GM18499 (cell line): ENCODE measurements at regions not wholly inside any gene's neighbourhood (a gene's known extent, or its start where the extent isn't known, plus 50 kb on each side); places are given as distances from the start of the nearest gene placed in this dataset.

Source experiments
- ATAC-seq: cut with Tn5 transposase; IDR thresholded peaks from one replicate; pipeline ENCODE4 v1.9.1; 2021; ENCODE audit warnings: moderate number of reproducible peaks; ENCODE audit not compliant: insufficient read depth, unreplicated experiment

GRCh38 chr2:187274146-187274545 is 173.9 kb downstream of the CALCRL start:
- no peak for ATAC-seq

GRCh38 chr2:187272255-187272654 is 175.8 kb downstream of the CALCRL start:
- ATAC-seq, result no peak

- ATAC-seq, result no peak
Measured at GRCh38 chr2:187271825-187272224, 176.2 kb downstream of the CALCRL start.

- ATAC-seq, result no peak
Measured at GRCh38 chr2:187266645-187267044, 181.4 kb downstream of the CALCRL start.

GRCh38 chr2:187266147-187266546 is 181.9 kb downstream of the CALCRL start:
- no peak for ATAC-seq

GRCh38 chr2:187264612-187265011 is 183.4 kb downstream of the CALCRL start:
- no peak for ATAC-seq

GRCh38 chr2:187263675-187264560 is 184.1 kb downstream of the CALCRL start:
- ATAC-seq, result no peak

- ATAC-seq, result no peak
Measured at GRCh38 chr2:187261705-187262104, 186.3 kb downstream of the CALCRL start.

- ATAC-seq, result no peak
Measured at GRCh38 chr2:187252063-187252462, 196.0 kb downstream of the CALCRL start.

GRCh38 chr2:187250137-187250536 is 197.9 kb downstream of the CALCRL start:
- no peak for ATAC-seq

GRCh38 chr2:187233811-187234210 is 214.2 kb downstream of the CALCRL start:
- ATAC-seq, result no peak

- ATAC-seq, result no peak
Measured at GRCh38 chr2:187232749-187233148, 215.3 kb downstream of the CALCRL start.

GRCh38 chr2:187230088-187230487 is 218.0 kb downstream of the CALCRL start:
- ATAC-seq, result no peak

GRCh38 chr2:187228986-187229385 is 219.1 kb downstream of the CALCRL start:
- no peak for ATAC-seq

GRCh38 chr2:187224989-187225388 is 223.1 kb downstream of the CALCRL start:
- ATAC-seq, result no peak

- ATAC-seq, result no peak
Measured at GRCh38 chr2:187220071-187220470, 228.0 kb downstream of the CALCRL start.

- no peak for ATAC-seq
Measured at GRCh38 chr2:187215532-187216240, 232.4 kb downstream of the CALCRL start.

- ATAC-seq, result no peak
Measured at GRCh38 chr2:187214306-187214705, 233.7 kb downstream of the CALCRL start.

- ATAC-seq, result no peak
Measured at GRCh38 chr2:187213798-187214197, 234.3 kb downstream of the CALCRL start.

GRCh38 chr2:187210726-187211125 is 237.3 kb downstream of the CALCRL start:
- ATAC-seq, result no peak

GRCh38 chr2:187208199-187208785 is 239.8 kb downstream of the CALCRL start:
- ATAC-seq, result no peak
